ENCODE measurements at regions not wholly inside any gene's neighbourhood (a gene's known extent, or its start where the extent isn't known, plus 50 kb on each side); places are given as distances from the start of the nearest gene placed in this dataset.

DNA sequence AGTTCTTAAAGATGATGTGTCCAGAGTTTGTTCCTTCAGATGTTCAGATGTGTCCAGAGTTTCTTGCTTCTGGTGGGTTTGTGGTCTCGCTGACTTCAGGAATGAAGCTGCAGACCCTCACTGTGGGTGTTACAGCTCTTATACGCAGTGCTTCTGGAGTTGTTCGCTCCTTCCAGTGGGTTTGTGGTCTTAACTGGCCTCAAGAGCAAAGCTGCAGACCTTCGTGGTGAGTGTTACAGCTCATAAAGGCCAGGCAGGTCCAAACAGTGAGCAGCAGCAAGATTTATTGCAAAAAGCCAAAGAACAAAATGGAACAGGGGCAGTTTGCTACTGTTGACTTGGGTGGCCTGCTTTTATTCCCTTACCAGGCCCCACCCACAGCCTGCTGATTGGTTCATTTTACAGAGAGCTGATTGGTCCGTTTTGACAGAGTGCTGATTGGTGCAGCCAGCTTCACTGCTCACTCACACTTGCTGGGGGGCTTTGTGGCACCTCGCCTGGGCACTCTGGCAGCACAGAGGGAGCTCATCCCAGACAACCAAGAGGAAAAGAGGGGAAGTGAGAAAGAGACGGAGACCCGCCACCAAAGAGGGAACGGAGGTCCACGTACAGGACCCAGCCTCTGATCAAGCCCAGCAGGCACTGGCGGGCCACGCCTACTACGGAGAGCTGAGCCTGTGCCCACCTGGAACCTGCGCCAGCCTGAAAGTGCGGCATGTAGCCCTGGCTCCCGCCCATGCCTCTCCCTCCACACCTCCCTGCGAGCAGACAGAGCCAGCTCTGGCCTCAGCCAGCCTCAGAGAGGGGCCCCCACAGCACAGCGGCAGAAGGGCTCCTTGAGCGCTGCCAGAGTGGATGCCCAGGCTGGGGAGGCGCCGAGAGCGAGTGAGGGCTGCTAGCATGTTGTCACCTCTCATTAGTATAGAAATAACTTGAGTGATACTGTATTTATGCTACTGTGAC is 55.8 kb upstream of the SEMA3C start:
- intact Hi-C loops (cut with DNase I) = no loop called here
- Histone ChIP-seq H3K9me3 (peaks cover 0 to 34% (median 0%) of the 10 kb centered on the region in 11 donors), H3K36me3 (no peaks in the 10 kb centered on the region), H3K4me3 (no peak overlapping the region), H3K4me1 (no peaks in the 10 kb centered on the region), H3K27me3 (no peaks in the 10 kb centered on the region), H3K27ac (no peak overlapping the region)
- DNase-seq (peak in 1 of 2 donors; percentile 11), ATAC-seq (no peak)
- WGBS, 2 donors = 89 to 90% methylated on average over 22 of the region's 22 CpGs
- TF ChIP-seq, protein P1, sequence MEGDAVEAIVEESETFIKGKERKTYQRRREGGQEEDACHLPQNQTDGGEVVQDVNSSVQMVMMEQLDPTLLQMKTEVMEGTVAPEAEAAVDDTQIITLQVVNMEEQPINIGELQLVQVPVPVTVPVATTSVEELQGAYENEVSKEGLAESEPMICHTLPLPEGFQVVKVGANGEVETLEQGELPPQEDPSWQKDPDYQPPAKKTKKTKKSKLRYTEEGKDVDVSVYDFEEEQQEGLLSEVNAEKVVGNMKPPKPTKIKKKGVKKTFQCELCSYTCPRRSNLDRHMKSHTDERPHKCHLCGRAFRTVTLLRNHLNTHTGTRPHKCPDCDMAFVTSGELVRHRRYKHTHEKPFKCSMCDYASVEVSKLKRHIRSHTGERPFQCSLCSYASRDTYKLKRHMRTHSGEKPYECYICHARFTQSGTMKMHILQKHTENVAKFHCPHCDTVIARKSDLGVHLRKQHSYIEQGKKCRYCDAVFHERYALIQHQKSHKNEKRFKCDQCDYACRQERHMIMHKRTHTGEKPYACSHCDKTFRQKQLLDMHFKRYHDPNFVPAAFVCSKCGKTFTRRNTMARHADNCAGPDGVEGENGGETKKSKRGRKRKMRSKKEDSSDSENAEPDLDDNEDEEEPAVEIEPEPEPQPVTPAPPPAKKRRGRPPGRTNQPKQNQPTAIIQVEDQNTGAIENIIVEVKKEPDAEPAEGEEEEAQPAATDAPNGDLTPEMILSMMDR (IDR thresholded peaks at IDR 0.05) = no peak

DNA sequence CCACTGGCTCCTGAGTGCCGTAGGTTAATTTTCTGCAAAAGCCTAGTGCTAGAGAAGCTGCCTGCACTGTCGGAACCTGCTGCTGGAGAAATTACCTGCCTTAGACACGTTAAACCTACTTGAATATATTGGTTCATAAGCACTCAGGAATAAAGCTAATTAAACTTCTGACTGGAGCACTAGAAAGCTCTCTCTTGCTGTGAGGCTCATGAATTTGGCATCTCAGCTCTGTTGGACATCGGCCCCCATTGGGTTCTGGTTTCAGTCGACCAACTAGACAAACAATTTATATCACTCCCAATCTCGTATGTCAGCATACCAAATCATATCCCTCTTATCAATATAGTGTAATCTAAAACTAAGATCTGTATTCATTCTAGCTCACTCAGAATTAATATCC is 52.4 kb upstream of the SEMA3C start:
- Histone ChIP-seq H3K27me3 (no peaks in the 10 kb centered on the region), H3K27ac (no peak overlapping the region), H3K4me1 (no peaks in the 10 kb centered on the region), H3K9me3 (peaks cover 0 to 6% (median 0%) of the 10 kb centered on the region in 11 donors), H3K4me3 (no peak overlapping the region), H3K36me3 (no peaks in the 10 kb centered on the region)
- ATAC-seq = no peak
- TF ChIP-seq, protein P1 (IDR thresholded peaks at IDR 0.05) = no peak
- no peak for DNase-seq
- WGBS, 2 donors = 84 to 88% methylated on average over 6 of the region's 6 CpGs
- intact Hi-C loops (cut with DNase I) = no loop called here

Measured in heart right ventricle (tissue), 16 donors.